GM12892 (cell line): ENCODE measurements at regions not wholly inside any gene's neighbourhood (a gene's known extent, or its start where the extent isn't known, plus 50 kb on each side); places are given as distances from the start of the nearest gene placed in this dataset.

ENCODE experiments used
- POLR2A ChIP-seq: IDR thresholded peaks from 2 replicates; pipeline ENCODE4 v1.6.1; 2011; ENCODE audit warnings: low read depth, low read length, control low read depth
- POLR2AphosphoS5 ChIP-seq: IDR thresholded peaks from 2 replicates; pipeline ENCODE4 v1.6.1; 2011; ENCODE audit warnings: low read depth, low read length, control low read depth
- TAF1 ChIP-seq: IDR thresholded peaks from 2 replicates; pipeline ENCODE4 v1.6.1; 2011; ENCODE audit warnings: low read depth, mild to moderate bottlenecking, control low read depth, low read length, borderline replicate concordance

DNA sequence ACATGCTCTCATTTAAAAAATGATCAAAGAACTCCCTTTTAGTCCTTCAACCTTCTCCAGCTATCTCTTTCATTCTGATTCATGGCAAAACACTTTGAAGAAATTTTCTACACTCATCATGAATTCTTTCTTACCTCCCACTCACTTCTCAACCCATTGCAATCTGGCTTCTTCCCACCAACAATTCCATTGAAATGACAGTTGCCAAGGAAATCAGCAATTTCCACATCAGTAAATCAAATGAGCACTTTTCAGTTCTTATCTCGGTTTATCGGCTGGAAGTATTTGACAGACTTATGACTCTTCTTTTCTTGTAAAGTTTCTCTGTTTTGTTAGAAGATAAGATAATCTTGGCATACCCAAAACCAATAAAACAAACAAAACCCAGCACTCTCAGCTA lies 99.1 kb upstream of the CACNA2D1 start:
- TF ChIP-seq POLR2AphosphoS5 (no peak), POLR2A (no peak), TAF1 (no peak)
